HG02798 (cell line): ENCODE measurements at regions not wholly inside any gene's neighbourhood (a gene's known extent, or its start where the extent isn't known, plus 50 kb on each side); places are given as distances from the start of the nearest gene placed in this dataset.
A peak's percentile ranks its signal among the peaks of the same experiment; 100 is the strongest.
"Not testable (repeated sequence)": the region's sequence is repeated elsewhere in the genome, so short reads cannot be mapped to it uniquely, and the experiment has no call there.

ENCODE experiments used
- ATAC-seq: cut with Tn5 transposase; IDR thresholded peaks from one replicate; pipeline ENCODE4 v1.9.1; 2021; ENCODE audit warnings: mild to moderate bottlenecking; ENCODE audit not compliant: unreplicated experiment, poor library complexity

DNA sequence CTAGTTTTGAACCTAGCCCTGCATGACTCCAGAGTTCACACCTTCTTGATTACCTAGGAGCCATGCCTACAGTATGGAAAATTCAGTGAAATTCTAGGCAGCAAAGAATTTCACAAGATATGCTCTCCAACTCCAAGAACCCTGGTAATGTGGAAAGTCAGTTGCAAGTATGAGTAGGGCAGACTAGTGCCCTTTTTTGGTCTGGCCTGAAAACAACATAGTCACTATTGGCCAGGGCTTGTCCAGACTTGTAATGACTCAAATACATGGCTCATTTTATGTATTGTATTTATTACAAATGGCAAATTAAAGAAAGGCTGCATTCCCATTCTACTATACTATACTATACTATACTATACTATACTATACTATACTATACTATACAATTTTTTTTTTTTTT, 160.4 kb downstream of the ESM1 start:
- no peak for ATAC-seq

DNA sequence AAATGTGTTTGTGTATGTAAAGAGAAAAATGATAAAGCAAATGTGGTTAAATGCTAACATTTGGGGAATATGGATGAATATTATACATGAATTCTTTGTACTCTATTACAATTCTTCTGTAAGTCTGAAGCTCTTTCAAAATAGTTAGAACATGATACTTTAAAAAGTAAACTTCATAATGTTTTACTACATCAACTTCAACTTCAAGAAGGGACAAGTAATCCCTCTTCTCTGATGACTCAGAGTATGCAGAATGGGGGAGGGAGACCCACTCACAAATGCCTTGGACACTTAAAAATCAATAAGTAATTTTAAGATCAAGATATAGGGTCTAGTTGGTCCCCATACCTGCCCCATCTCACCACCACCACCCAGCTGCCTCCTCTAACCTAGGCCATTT, 162.4 kb downstream of the ESM1 start:
- ATAC-seq = no peak

DNA sequence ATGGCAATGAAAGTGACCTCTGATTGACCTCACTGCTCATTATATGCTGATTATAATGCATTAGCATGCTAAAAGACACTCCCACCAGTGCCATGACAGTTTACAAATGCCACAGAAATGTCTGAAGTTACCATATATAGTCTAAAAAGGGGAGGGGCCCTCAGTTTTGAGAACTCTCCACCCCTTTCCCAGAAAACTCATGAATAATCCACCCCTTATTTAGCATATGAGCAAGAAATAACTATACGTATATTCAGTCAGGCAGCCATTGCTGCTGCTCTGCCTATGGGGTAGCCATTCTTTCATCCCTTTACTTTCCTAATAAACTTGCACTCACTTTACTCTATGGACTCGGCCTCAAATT, 163.1 kb downstream of the ESM1 start:
- ATAC-seq = no peak

GRCh38 chr5:54821445-54822323, 163.7 kb downstream of the ESM1 start:
- ATAC-seq = no peak

DNA sequence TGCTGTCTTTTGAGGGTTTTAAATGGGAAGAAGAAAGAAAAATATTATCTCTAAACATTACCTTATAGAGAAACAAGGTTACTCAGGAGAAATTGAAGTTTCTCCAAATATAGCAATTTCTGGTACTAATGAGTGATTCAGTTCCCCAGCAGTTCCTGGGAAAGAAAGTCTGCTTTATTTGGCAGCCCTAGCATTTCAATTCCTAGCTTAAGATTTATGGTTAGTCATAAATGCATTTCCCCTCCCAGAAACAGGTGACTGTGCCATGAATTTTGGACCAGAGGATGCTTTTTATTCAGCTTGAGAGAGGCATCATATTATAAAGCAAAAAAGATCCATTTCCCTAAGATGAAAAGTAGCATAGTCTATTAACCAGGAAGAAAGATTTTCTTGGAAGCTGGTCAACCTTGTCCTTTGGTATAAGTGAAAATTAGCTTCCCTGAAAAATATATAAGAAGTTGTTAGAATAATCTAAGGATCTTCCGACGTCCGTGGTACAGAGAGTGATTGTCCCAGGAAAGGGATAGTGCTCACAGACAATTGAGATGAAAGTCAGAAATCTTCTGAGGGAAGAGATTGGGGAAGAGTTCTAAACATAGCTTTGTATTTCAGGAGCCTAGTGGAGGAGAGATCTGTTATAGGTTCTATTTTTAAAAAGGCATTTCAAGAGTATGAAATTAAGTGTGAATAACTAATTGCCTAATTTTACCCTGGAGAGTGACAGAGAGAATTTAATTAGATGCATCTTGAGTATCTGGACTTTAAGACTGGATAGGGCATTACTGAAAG, 164.9 kb downstream of the ESM1 start:
- ATAC-seq = no peak

- no peak for ATAC-seq
These were observed 178.0 kb downstream of the ESM1 start for GRCh38 chr5:54807421-54807820.

DNA sequence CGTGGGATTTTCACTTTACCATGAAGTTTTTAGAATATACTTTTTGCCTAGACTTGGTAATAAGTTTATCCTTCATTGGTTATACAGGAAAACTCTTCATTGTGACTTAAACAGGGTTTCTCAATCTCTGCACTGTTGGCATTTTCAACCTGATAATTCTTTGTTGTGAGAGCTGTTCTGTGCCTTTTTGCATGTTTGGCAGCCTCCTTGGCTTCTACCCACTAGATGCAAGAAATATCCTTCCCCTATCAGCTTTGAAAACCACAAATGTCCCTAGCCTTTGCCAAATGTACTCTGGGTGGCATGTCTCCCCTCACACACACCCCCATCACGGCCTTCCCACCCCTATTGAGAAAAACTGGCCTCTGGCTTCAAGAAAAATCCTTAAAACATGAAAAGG, 180.9 kb downstream of the ESM1 start:
- no peak for ATAC-seq

DNA sequence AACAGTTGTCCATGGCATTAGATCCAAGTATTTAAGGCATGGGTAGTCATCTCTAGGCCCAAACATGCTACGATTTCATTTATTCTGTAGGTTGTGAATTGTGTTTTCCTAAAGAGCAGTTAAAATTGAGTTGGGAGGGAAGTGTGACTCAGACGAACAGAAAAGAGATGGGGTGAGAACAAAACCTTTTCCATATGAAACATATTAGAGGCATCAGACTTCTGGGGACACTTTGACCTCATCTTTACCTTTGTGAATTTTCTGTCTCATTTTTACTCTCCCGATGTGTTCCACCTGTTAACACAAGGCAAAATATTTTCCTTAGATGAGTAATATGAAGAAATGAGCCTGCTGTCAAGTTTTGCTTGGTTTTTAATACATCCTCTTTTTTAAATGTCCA, 181.3 kb downstream of the ESM1 start:
- no peak for ATAC-seq

GRCh38 chr5:54803471-54804011, 181.9 kb downstream of the ESM1 start:
- no peak for ATAC-seq

GRCh38 chr5:54799645-54800044, 185.7 kb downstream of the ESM1 start:
- ATAC-seq = peak; percentile 74

DNA sequence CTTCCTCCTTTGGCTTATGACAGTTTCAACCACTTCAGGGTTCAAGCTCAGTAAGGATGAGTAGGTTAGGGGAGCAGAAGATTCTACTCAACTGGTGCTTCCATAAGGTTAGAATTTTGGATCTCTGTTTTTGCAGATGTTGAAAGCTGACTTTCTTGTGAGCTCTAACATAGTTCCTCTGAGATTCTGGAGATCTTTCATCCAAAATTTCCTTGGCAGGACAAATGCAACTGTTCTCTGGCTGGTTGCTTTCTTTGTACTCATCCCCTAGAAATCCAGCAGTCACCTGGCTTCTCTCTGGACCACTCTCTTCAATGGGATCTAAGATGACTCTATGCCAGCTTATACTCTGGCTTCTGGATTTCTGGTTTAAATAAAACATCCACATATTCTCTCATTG, 189.6 kb downstream of the ESM1 start:
- ATAC-seq = no peak

GRCh38 chr5:54795284-54795683, 190.1 kb downstream of the ESM1 start:
- ATAC-seq = no peak

DNA sequence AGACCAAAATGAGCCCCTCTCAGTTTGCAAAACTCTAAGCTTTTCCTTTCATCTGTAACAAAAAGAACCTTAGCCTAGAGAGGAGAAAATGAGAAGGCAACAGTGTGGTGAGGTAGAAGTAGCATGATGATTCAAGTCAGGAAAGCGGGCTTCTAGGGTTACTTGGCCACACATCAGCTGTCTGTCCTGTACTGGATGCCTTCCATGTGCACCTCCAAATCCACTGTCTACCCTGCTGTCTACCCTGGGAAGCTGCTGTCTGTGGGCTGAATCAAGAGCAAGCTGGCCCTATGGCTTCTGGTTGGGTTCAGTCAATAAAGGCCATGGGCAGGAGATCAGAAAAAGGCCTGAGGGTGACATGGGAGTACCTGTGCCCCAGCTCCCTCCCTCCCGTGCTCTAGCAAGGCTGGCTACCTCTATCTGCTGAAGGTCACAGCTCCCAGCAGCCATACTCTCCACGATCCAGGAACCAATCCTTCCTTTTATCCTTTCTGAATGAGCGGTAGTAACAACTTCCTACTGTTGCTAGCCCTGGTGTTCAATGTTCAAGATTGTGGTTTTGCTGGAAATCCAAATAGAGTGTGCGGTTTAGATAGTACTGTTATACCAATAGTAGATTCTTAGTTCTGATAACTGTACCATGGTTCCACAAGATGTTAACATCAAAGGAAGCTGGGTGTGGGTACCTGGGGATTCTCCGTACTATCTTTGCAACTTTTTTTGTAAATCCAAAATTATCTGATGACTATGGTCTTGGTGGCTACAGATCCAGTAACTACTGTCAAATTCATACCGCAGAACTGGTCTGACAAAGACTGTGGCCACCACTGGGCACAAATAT, 191.0 kb downstream of the ESM1 start:
- no peak for ATAC-seq

DNA sequence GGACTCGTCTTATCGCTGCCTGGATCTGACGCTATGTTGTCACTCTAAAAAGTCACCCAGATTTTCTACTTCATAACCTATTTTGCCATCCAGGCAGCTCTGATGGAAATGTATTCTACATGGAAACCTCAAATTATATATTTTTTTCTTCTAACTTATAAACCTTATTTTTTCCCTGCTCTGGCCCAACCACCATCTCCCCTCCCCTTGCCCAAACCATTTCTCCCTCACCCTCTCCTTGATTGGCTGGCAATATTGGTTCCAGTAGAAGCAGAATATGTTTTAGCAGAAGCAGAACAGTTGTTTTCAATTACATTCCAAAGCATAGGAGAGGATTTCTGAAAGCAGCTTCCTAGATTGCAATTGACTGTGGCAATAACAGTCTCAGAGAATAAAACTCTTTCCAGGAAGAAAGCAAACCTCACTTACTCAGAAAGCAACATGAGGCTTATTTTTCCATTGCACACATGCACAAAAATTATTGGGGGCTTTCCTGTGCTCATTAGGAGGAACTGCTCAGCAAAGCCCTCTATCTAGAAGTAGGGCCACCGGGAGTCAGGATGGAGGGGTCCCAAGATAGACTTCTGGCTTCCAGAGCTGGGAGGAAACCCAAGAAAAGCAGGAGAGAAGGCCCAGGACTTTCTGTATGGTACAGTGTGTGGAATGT, 191.8 kb downstream of the ESM1 start:
- no peak for ATAC-seq

GRCh38 chr5:54792611-54793404, 192.6 kb downstream of the ESM1 start:
- ATAC-seq = no peak

- not testable (repeated sequence) for ATAC-seq
These were observed 197.5 kb downstream of the ESM1 start for GRCh38 chr5:54787910-54788309.

- ATAC-seq = peak; percentile 80
These were observed 199.4 kb downstream of the ESM1 start for GRCh38 chr5:54785729-54786591.

- no peak for ATAC-seq
These were observed 206.6 kb downstream of the ESM1 start for GRCh38 chr5:54778783-54779182.
